SW 1271 (cell line): ENCODE measurements at regions not wholly inside any gene's neighbourhood (a gene's known extent, or its start where the extent isn't known, plus 50 kb on each side); places are given as distances from the start of the nearest gene placed in this dataset.

Experiments used
- DNase-seq, 2 experiments: peaks; one replicate each; lab custom pipeline; 2025; lab: John Stamatoyannopoulos, UW

- DNase-seq: peak in 1 of 2 experiments; percentile 41
These were observed 53.1 kb downstream of the GSX2 start for GRCh38 chr4:54152846-54153600.

GRCh38 chr4:54155936-54156335 is 56.0 kb downstream of the GSX2 start:
- DNase-seq: no peak

GRCh38 chr4:54157606-54158005 is 57.6 kb downstream of the GSX2 start:
- no peak for DNase-seq

GRCh38 chr4:54159543-54159942 is 59.6 kb downstream of the GSX2 start:
- no peak for DNase-seq

- no peak for DNase-seq
These were observed 64.1 kb upstream of the PDGFRA start for GRCh38 chr4:54165011-54165410.

GRCh38 chr4:54165438-54165837 is 63.7 kb upstream of the PDGFRA start:
- peak; percentile 1 to 63 for DNase-seq

GRCh38 chr4:54167508-54167907 is 61.6 kb upstream of the PDGFRA start:
- DNase-seq: no peak

- DNase-seq: no peak
These were observed 59.9 kb upstream of the PDGFRA start for GRCh38 chr4:54169176-54169575.

GRCh38 chr4:54172156-54172555 is 56.9 kb upstream of the PDGFRA start:
- no peak for DNase-seq

- DNase-seq: no peak
These were observed 55.7 kb upstream of the PDGFRA start for GRCh38 chr4:54173281-54173912.

GRCh38 chr4:54176202-54176601 is 52.9 kb upstream of the PDGFRA start:
- DNase-seq: no peak
